ENCODE measurements at regions not wholly inside any gene's neighbourhood (a gene's known extent, or its start where the extent isn't known, plus 50 kb on each side); places are given as distances from the start of the nearest gene placed in this dataset.

- TF ChIP-seq CTCF (IDR thresholded peaks at IDR 0.05; ENCODE audit: low read length) (no peak), EZH2 (optimal IDR thresholded peaks at IDR 0.05; ENCODE audit: low read depth, low read length) (no peak), EZH2phosphoT487 (IDR thresholded peaks at IDR 0.05; ENCODE audit: low read length) (no peak)
Observed at GRCh38 chr6:128569732-128570679, 49.6 kb upstream of the PTPRK start.

All from MM.1S (cell line).